Naive thymus-derived CD8-positive, alpha-beta T cell (primary cell): ENCODE measurements at regions not wholly inside any gene's neighbourhood (a gene's known extent, or its start where the extent isn't known, plus 50 kb on each side); places are given as distances from the start of the nearest gene placed in this dataset.

Source experiments
- ATAC-seq, 2 donors: fragments of 150-1000 bp; cut with Tn5 transposase in 1 of 2; sonication (Bioruptor Pico), chemical (Tn5 transposase) in 1 of 2; 1 replicate in 1 of 2; 2 replicates in 1 of 2; pipeline ENCODE4 v1.10.0; 2021; ENCODE audit warnings: mild to moderate bottlenecking in 2 of 2, moderate library complexity in 2 of 2
- POLR2A ChIA-PET: fragments of 350-600 bp; sonication (Branson Sonifier 250); formaldehyde crosslinking; loops from one replicate; lab custom pipeline; 2021; ENCODE audit warnings: antibody characterized with exemption; lab: Charles Lee
- DNase-seq, 10 donors: peaks; one replicate each; pipeline versions ENCODE4 v3.0.0 to v3.0.0-alpha.2; 2020 to 2022
- H3K27ac Mint-ChIP-seq, 10 donors: one replicate each; pipeline ENCODE4 v1.8.0; 2020 to 2022; ENCODE audit warnings: mild to moderate bottlenecking in 10 of 10, mixed read lengths in 10 of 10, moderate library complexity in 4 of 10, inconsistent platforms in 1 of 10
- H3K27me3 Mint-ChIP-seq, 5 donors: one replicate each; pipeline ENCODE4 v1.8.0; 2021 to 2022; ENCODE audit warnings: mixed read lengths in 5 of 5
- H3K36me3 Mint-ChIP-seq, 3 donors: one replicate each; pipeline ENCODE4 v1.8.0; 2020 to 2022; ENCODE audit warnings: mixed read lengths in 3 of 3, mild to moderate bottlenecking in 2 of 3, inconsistent platforms in 1 of 3
- H3K4me1 Mint-ChIP-seq, 4 donors: one replicate each; pipeline ENCODE4 v1.8.0; 2021 to 2022; ENCODE audit warnings: mixed read lengths in 4 of 4
- H3K4me3 Mint-ChIP-seq, 10 donors: one replicate each; pipeline ENCODE4 v1.8.0; 2020 to 2022; ENCODE audit warnings: mild to moderate bottlenecking in 10 of 10, mixed read lengths in 10 of 10, moderate library complexity in 6 of 10, inconsistent platforms in 1 of 10
- H3K9me3 Mint-ChIP-seq, 9 donors: one replicate each; pipeline ENCODE4 v1.8.0; 2020 to 2022; ENCODE audit warnings: mixed read lengths in 9 of 9, mild to moderate bottlenecking in 3 of 9, inconsistent platforms in 1 of 9, moderate library complexity in 1 of 9

DNA sequence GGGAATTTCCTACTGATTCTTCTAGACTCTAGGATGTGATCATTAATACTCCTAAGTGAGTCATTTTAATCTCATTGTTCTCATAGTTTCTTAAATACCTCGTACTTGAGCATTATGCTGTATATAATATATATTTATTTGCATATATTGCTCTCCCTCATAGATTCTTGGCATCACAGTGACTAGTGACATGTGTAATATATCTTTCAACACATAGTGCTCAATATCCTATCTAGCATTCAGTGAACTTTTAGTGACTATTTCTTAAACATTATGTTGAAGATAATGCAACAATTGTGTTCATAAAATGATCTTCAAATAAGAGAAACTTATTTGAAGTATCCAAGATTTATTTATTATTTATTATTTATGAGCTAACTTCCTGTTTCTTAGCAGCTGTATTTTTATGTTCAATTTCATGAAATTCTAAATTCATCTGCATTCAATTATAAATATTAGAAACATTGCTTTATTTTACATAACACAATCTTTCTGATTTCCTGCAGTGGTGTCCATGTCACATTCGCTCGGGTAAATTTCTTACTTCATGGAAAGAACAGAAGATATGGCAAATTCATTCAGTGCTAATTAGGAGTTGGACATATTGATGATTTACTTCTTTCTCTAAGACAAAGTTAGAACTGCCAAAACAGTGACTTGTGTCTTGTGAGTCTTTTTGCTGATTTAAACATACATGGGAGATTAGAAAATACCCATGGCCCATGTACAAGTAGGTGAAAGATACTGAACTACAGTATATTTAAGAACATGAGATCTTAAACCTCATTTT lies 1095.5 kb upstream of the IGFBP7 start:
- ATAC-seq (no peak), DNase-seq (no peak)
- Mint-ChIP-seq H3K27ac (no peak overlapping the region), H3K9me3 (peaks cover 0 to 5% (median under 1%) of the 10 kb centered on the region in 9 donors), H3K4me1 (no peaks in the 10 kb centered on the region), H3K36me3 (no peaks in the 10 kb centered on the region), H3K27me3 (no peaks in the 10 kb centered on the region), H3K4me3 (no peak overlapping the region)
- POLR2A ChIA-PET, result no interaction called here

DNA sequence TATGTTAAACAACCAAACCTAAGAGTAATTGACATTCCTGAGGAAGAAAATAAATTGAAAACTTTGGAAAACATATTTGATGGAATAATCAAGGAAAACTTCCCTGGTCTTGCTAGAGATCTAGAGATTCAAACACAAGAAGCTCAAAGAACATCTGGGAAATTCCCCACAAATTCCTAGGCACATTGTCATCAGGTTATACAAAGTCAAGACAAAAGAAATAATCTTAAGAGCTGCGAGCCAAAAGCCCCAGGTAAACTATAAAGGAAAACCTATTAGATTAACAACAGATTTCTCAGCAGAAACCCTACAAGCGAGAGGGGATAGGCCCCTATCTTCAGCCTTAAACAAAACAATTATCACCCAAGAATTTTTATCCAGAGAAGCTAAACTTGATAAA lies 1082.0 kb upstream of the IGFBP7 start:
- DNase-seq (no peak), ATAC-seq (no peak)
- no peak overlapping the region for H3K4me3 Mint-ChIP-seq
- no peaks in the 10 kb centered on the region for H3K36me3 Mint-ChIP-seq
- no peaks in the 10 kb centered on the region for H3K27me3 Mint-ChIP-seq
- H3K27ac Mint-ChIP-seq, result no peak overlapping the region
- POLR2A ChIA-PET, result no interaction called here
- H3K9me3 Mint-ChIP-seq, result peaks cover 4 to 47% (median 17%) of the 10 kb centered on the region in 9 donors
- H3K4me1 Mint-ChIP-seq, result no peaks in the 10 kb centered on the region

- Mint-ChIP-seq H3K27me3 (no peaks in the 10 kb centered on the region), H3K9me3 (peaks cover 4 to 50% (median 17%) of the 10 kb centered on the region in 9 donors), H3K36me3 (no peaks in the 10 kb centered on the region), H3K4me1 (no peaks in the 10 kb centered on the region), H3K4me3 (no peak overlapping the region), H3K27ac (no peak overlapping the region)
- DNase-seq (no peak), ATAC-seq (no peak)
- POLR2A ChIA-PET, result no interaction called here
Measured at GRCh38 chr4:58191109-58191508, 1080.9 kb upstream of the IGFBP7 start.

DNA sequence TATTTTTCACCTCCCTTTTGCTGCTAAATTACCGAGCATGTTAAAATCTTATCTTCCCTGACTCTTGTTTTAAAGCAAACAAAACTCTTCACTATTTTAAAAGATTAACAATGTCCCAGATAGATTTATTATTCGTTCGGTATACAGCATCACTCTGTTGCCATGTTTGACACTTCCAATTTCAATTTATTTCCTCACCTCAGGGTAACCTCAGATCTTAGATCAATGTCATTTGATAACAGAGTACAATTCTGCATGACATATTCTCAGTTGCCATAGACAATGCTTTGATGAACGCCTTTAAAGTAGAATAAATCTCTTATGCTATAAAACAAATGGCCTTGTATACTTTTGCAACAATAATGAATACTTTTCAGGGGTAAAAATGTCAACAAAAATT lies 1078.1 kb upstream of the IGFBP7 start:
- Mint-ChIP-seq H3K27me3 (no peaks in the 10 kb centered on the region), H3K4me1 (no peaks in the 10 kb centered on the region), H3K4me3 (no peak overlapping the region), H3K9me3 (peaks cover 5 to 47% (median 18%) of the 10 kb centered on the region in 9 donors), H3K27ac (no peak overlapping the region), H3K36me3 (peaks cover 0 to 5% (median 0%) of the 10 kb centered on the region in 3 donors)
- POLR2A ChIA-PET, result no interaction called here
- no peak for DNase-seq
- no peak for ATAC-seq

DNA sequence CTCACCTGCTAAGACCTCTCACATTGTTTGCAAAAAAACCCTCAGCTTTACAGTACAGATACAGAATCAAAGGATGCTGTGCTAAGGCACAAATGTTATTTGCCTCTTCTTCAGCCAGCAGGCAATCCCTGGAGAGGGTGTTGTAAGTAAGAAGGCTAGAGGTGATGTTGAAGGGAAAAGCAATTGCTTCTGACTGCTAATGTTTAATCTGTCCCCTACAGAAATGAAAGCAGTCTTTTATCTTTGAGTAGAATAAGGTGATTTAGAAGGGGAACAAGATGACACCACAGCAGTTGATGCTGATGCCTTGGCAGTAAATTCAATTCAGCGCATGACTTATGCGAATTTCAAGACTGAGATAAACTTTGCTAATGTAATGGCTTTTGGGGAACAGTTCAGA lies 1064.8 kb upstream of the IGFBP7 start:
- Mint-ChIP-seq H3K4me3 (no peak overlapping the region), H3K36me3 (no peaks in the 10 kb centered on the region), H3K27ac (no peak overlapping the region), H3K27me3 (no peaks in the 10 kb centered on the region), H3K9me3 (peaks cover 2 to 38% (median 7%) of the 10 kb centered on the region in 9 donors), H3K4me1 (peaks cover 0 to 2% (median 0%) of the 10 kb centered on the region in 4 donors)
- POLR2A ChIA-PET, result no interaction called here
- DNase-seq (no peak), ATAC-seq (no peak)

DNA sequence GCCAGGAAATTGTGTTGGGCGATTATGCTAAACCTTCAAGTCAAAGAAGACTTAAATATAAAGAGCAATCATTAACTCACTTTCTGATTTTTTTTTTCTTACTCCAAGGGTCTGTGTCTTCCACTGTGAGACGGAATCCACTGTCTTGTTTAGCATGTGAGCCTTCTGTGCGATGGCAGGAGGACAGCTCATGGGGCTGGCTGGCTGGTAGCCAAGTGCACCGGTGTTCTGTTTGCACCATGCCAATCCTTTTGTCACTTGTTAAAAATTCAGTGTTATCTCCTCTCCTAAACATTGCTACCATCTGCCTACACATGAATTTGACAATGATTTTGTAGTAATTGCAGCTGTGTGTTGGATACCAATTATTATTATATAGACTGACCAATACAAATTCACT lies 1056.3 kb upstream of the IGFBP7 start:
- H3K27ac Mint-ChIP-seq, result no peak overlapping the region
- H3K27me3 Mint-ChIP-seq, result no peaks in the 10 kb centered on the region
- no peak for ATAC-seq
- H3K9me3 Mint-ChIP-seq, result peaks cover 2 to 44% (median 10%) of the 10 kb centered on the region in 9 donors
- DNase-seq, result no peak
- H3K36me3 Mint-ChIP-seq, result no peaks in the 10 kb centered on the region
- H3K4me3 Mint-ChIP-seq, result no peak overlapping the region
- peaks cover 0 to under 1% (median 0%) of the 10 kb centered on the region in 4 donors for H3K4me1 Mint-ChIP-seq
- POLR2A ChIA-PET, result no interaction called here

DNA sequence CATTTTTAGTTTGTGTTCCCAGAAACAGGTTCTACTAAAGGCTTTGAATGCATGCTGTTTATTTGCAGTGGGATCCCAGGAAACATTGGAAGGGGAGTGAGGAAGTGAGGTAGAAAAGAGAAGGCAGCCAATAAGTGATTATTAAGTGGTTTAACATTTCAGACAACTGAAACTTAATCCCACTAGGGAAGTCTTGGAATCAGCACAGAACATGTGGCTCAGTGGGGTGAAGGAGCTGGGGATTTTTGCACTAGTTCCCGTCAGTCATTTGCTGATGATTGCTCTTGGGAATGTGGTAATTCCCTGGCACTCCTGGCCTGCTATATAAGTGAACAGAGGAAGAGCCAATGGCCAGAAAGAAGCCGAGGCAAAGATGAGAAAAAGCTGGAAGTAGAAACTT lies 1053.0 kb upstream of the IGFBP7 start:
- POLR2A ChIA-PET, result no interaction called here
- no peak for ATAC-seq
- Mint-ChIP-seq H3K4me1 (no peaks in the 10 kb centered on the region), H3K4me3 (no peak overlapping the region), H3K27ac (no peak overlapping the region), H3K27me3 (no peaks in the 10 kb centered on the region), H3K9me3 (peaks cover 1 to 17% (median 4%) of the 10 kb centered on the region in 9 donors), H3K36me3 (no peaks in the 10 kb centered on the region)
- DNase-seq, result no peak

- Mint-ChIP-seq H3K36me3 (peaks cover 0 to 5% (median 0%) of the 10 kb centered on the region in 3 donors), H3K4me3 (no peak overlapping the region), H3K4me1 (no peaks in the 10 kb centered on the region), H3K27me3 (no peaks in the 10 kb centered on the region), H3K9me3 (peaks cover 2 to 47% (median 13%) of the 10 kb centered on the region in 9 donors), H3K27ac (no peak overlapping the region)
- DNase-seq (no peak), ATAC-seq (no peak)
- POLR2A ChIA-PET, result no interaction called here
Measured at GRCh38 chr4:58149404-58150085, 1039.4 kb upstream of the IGFBP7 start.

DNA sequence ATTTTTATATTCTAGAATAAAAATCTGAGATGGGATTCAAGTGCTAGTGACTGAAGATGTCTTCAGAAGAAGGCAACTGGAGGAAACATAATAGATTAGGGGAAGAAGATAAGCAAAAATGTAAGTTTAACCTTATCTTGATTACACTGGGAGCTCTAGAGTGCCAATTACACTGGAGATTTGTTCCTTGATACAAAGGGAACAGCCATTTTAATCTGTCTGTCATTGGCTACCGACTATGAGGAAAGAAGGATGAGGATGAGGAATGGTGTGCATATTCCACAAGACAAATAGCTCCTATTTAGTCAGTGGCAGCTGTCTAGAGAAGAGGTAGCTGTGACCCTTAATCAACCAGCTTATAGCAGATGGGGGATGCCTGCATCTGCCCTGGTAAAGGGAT lies 1034.5 kb upstream of the IGFBP7 start:
- H3K4me1 Mint-ChIP-seq, result no peaks in the 10 kb centered on the region
- H3K27ac Mint-ChIP-seq, result no peak overlapping the region
- DNase-seq (no peak), ATAC-seq (no peak)
- no peak overlapping the region for H3K4me3 Mint-ChIP-seq
- peaks cover 0 to 29% (median 2%) of the 10 kb centered on the region in 9 donors for H3K9me3 Mint-ChIP-seq
- POLR2A ChIA-PET, result no interaction called here
- no peaks in the 10 kb centered on the region for H3K27me3 Mint-ChIP-seq
- H3K36me3 Mint-ChIP-seq, result peaks cover 0 to 5% (median 0%) of the 10 kb centered on the region in 3 donors

DNA sequence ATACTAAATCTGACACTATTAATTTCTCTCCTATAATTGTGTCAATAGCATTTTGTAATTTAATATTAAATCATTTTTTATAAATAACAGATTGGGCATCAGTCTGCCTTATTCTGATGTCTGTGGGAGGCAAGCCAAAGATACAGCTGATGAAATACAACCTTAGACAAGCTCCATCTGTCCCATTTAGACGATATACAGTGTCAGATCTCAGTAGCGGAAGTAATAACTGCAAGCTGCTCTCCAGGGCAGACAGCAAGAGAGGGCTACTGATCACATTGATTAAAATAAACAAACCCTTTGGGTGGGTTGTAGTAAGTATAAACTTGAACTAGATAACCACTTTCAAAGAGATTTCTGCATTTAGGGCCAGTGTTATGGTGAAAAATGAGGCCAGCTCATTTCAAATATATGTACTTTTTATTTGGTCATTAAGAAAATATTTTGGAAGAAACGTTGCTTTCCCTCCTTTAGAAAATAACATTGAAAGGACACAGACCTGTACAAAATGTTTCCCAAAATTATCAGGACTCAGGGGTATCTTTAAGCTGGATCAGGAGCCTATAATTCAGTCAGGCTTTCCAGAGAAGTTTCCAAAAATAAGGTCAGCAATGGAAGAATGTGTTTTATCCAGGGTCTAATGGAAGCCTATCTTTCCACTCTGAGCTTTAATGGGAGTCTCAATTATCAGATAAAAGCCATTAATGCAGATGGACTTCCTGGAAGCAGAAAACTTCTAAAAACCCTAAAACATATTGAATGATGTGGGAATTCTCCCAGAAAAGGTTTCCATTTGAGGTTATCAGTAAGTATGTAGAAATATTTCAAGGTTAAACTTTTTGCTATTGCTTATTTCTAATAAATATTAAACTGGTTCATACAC lies 1028.8 kb upstream of the IGFBP7 start:
- DNase-seq (no peak), ATAC-seq (no peak)
- H3K4me3 Mint-ChIP-seq, result no peak overlapping the region
- H3K27me3 Mint-ChIP-seq, result no peaks in the 10 kb centered on the region
- POLR2A ChIA-PET, result no interaction called here
- H3K9me3 Mint-ChIP-seq, result peaks cover 0 to 20% (median 0%) of the 10 kb centered on the region in 9 donors
- H3K27ac Mint-ChIP-seq, result no peak overlapping the region
- H3K36me3 Mint-ChIP-seq, result no peaks in the 10 kb centered on the region
- no peaks in the 10 kb centered on the region for H3K4me1 Mint-ChIP-seq

GRCh38 chr4:58136604-58137003 lies 1026.4 kb upstream of the IGFBP7 start:
- DNase-seq (no peak), ATAC-seq (no peak)
- POLR2A ChIA-PET, result no interaction called here
- Mint-ChIP-seq H3K9me3 (peaks cover 0 to 17% (median 0%) of the 10 kb centered on the region in 9 donors), H3K27ac (no peak overlapping the region), H3K36me3 (no peaks in the 10 kb centered on the region), H3K4me3 (no peak overlapping the region), H3K27me3 (no peaks in the 10 kb centered on the region), H3K4me1 (no peaks in the 10 kb centered on the region)

DNA sequence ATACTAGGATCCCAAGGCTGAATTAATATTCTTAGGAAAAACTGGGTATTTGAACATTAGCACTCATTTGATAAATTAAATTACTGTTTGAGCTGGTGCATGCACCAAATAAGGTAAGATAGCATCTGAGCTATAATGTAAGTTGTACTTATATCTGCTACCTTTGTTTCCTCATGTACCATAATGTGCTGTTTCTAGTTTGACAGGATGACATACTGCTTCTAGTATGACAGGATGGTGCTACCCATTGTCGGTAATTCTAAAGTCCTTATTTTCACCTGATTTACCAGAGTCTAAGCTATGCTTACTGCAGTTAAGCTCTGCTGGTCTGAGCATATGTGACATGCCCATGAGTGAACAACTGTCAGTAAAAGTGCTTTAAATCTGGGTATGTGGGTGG lies 1017.5 kb upstream of the IGFBP7 start:
- H3K27me3 Mint-ChIP-seq, result no peaks in the 10 kb centered on the region
- H3K4me3 Mint-ChIP-seq, result no peak overlapping the region
- no peaks in the 10 kb centered on the region for H3K4me1 Mint-ChIP-seq
- no peak for DNase-seq
- ATAC-seq, result no peak
- no peaks in the 10 kb centered on the region for H3K36me3 Mint-ChIP-seq
- POLR2A ChIA-PET, result no interaction called here
- H3K27ac Mint-ChIP-seq, result no peak overlapping the region
- H3K9me3 Mint-ChIP-seq, result peaks cover 0 to 6% (median 0%) of the 10 kb centered on the region in 9 donors

- ATAC-seq, result no peak
- POLR2A ChIA-PET, result interaction anchor here (0.6 kb wide), 1 partner anchor 11 kb away, joined by 3 read pairs; no protein-coding TSS in a partner anchor
- no peak for DNase-seq
- no peak overlapping the region for H3K4me3 Mint-ChIP-seq
- H3K9me3 Mint-ChIP-seq, result peaks cover 2 to 22% (median 8%) of the 10 kb centered on the region in 9 donors
- no peak overlapping the region for H3K27ac Mint-ChIP-seq
- H3K4me1 Mint-ChIP-seq, result no peaks in the 10 kb centered on the region
- H3K27me3 Mint-ChIP-seq, result no peaks in the 10 kb centered on the region
- H3K36me3 Mint-ChIP-seq, result peaks cover 0 to 4% (median 0%) of the 10 kb centered on the region in 3 donors
Measured at GRCh38 chr4:58119298-58119697, 1009.1 kb upstream of the IGFBP7 start.
